Central memory CD4-positive, alpha-beta T cell (primary cell): ENCODE measurements at regions not wholly inside any gene's neighbourhood (a gene's known extent, or its start where the extent isn't known, plus 50 kb on each side); places are given as distances from the start of the nearest gene placed in this dataset.

Experiments used
- DNase-seq: peaks from one replicate; pipeline ENCODE4 v3.0.0; 2022

DNA sequence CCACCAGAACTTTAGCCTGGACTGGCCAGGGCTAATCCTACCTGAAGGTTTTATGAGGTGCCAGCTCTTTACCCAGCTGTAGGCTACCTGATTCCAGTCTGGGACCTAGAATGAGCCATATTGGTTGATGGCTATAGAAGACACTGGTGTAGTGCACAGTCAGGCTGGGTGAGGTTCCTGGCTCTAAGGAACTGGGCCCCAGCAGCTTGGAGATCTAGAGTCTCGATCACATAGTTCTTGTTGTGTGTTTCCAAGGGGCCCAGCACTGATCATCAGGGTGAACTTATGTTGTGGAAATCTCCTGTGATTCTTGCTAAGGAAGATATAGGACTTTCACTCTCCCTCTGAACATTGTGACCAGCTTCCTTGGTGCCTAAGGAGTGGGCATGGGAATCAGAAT lies 236.3 kb downstream of the ZNF536 start:
- no peak for DNase-seq
